ENCODE measurements at regions not wholly inside any gene's neighbourhood (a gene's known extent, or its start where the extent isn't known, plus 50 kb on each side); places are given as distances from the start of the nearest gene placed in this dataset.

- TF ChIP-seq RAD21 (conservative IDR thresholded peaks at IDR 0.05): no peak
- no peak for TF ChIP-seq EZH2 (IDR thresholded peaks at IDR 0.05; ENCODE audit: borderline replicate concordance, insufficient read depth, low read length, poor library complexity, severe bottlenecking)
- TF ChIP-seq REST (IDR thresholded peaks at IDR 0.05; ENCODE audit: borderline replicate concordance): peak; percentile 31
- peak; percentile 70 for TF ChIP-seq EP300 (conservative IDR thresholded peaks at IDR 0.05; ENCODE audit: poor library complexity, severe bottlenecking)
- no peak for TF ChIP-seq TAF1 (IDR thresholded peaks at IDR 0.05; ENCODE audit: low read depth)
- peak; percentile 13 for TF ChIP-seq POLR2AphosphoS5 (IDR thresholded peaks at IDR 0.05)
- Histone ChIP-seq H4K20me1 (ENCODE audit: insufficient read depth) (no peaks in the 10 kb centered on the region), H3K4me2 (ENCODE audit: low read length) (no peak overlapping the region), H3K9ac (ENCODE audit: low read length) (no peak overlapping the region), H3K4me3 (ENCODE audit: low read length) (no peak overlapping the region), H3K79me2 (replicated peaks; ENCODE audit: insufficient read depth, low read length) (no peaks in the 10 kb centered on the region), H3K27me3 (ENCODE audit: insufficient read depth, low read depth, low read length) (no peaks in the 10 kb centered on the region), H3F3A (ENCODE audit: insufficient read depth, low read length, poor library complexity, severe bottlenecking) (no peaks in the 10 kb centered on the region), H3K9me2 (ENCODE audit: insufficient read depth, low read length) (no peaks in the 10 kb centered on the region), H3K27ac (ENCODE audit: low read length) (no peak overlapping the region), H2AFZ (ENCODE audit: low read depth, low read length) (no peak overlapping the region), H3K36me3 (ENCODE audit: insufficient read depth, low read length) (no peaks in the 10 kb centered on the region), H3K9me3 (ENCODE audit: low read length) (no peaks in the 10 kb centered on the region)
Measured at GRCh38 chr6:122136386-122136785, 263.1 kb upstream of the HSF2 start.

GRCh38 chr6:122140031-122140430, 259.4 kb upstream of the HSF2 start:
- H3K4me3 ChIP-seq (ENCODE audit: low read length): no peak overlapping the region
- H2AFZ ChIP-seq (ENCODE audit: low read depth, low read length): no peak overlapping the region
- H3K36me3 ChIP-seq (ENCODE audit: insufficient read depth, low read length): no peaks in the 10 kb centered on the region
- H3K79me2 ChIP-seq (replicated peaks; ENCODE audit: insufficient read depth, low read length): no peaks in the 10 kb centered on the region
- H3K9me3 ChIP-seq (ENCODE audit: low read length): no peaks in the 10 kb centered on the region
- no peak overlapping the region for H3K9ac ChIP-seq (ENCODE audit: low read length)
- no peaks in the 10 kb centered on the region for H4K20me1 ChIP-seq (ENCODE audit: insufficient read depth)
- TF ChIP-seq EP300 (conservative IDR thresholded peaks at IDR 0.05; ENCODE audit: poor library complexity, severe bottlenecking): no peak
- no peak for TF ChIP-seq POLR2AphosphoS5 (IDR thresholded peaks at IDR 0.05)
- no peak for TF ChIP-seq EZH2 (IDR thresholded peaks at IDR 0.05; ENCODE audit: borderline replicate concordance, insufficient read depth, low read length, poor library complexity, severe bottlenecking)
- no peak for TF ChIP-seq CTCF (IDR thresholded peaks at IDR 0.05; ENCODE audit: poor library complexity, severe bottlenecking)
- no peak for TF ChIP-seq MXI1 (conservative IDR thresholded peaks at IDR 0.05; ENCODE audit: poor library complexity, severe bottlenecking)
- TF ChIP-seq RAD21 (conservative IDR thresholded peaks at IDR 0.05): no peak
- TF ChIP-seq SMC3 (conservative IDR thresholded peaks at IDR 0.05; ENCODE audit: poor library complexity): no peak
- no peak for TF ChIP-seq TAF1 (IDR thresholded peaks at IDR 0.05; ENCODE audit: low read depth)
- TF ChIP-seq REST (IDR thresholded peaks at IDR 0.05; ENCODE audit: borderline replicate concordance): no peak
- no peaks in the 10 kb centered on the region for H3K9me2 ChIP-seq (ENCODE audit: insufficient read depth, low read length)
- H3K4me2 ChIP-seq (ENCODE audit: low read length): no peak overlapping the region
- no peak overlapping the region for H3K27ac ChIP-seq (ENCODE audit: low read length)
- H3K27me3 ChIP-seq (ENCODE audit: insufficient read depth, low read depth, low read length): no peaks in the 10 kb centered on the region
- no peaks in the 10 kb centered on the region for H3F3A ChIP-seq (ENCODE audit: insufficient read depth, low read length, poor library complexity, severe bottlenecking)
